Umbilical cord (tissue), 1 donor: ENCODE measurements at regions not wholly inside any gene's neighbourhood (a gene's known extent, or its start where the extent isn't known, plus 50 kb on each side); places are given as distances from the start of the nearest gene placed in this dataset.
"Not testable (repeated sequence)": the region's sequence is repeated elsewhere in the genome, so short reads cannot be mapped to it uniquely, and the experiment has no call there.

ENCODE experiments used
- DNase-seq: peaks from one replicate; pipeline ENCODE4 v3.0.0-alpha.2; 2015; ENCODE audit warnings: low spot score

- no peak for DNase-seq
Observed at GRCh38 chr14:106694638-106695393, 1168.4 kb downstream of the TMEM121 start.

- not testable (repeated sequence) for DNase-seq
Observed at GRCh38 chr14:106698620-106699267, 1172.4 kb downstream of the TMEM121 start.

GRCh38 chr14:106703651-106704050, 1177.3 kb downstream of the TMEM121 start:
- DNase-seq, result not testable (repeated sequence)

- DNase-seq, result not testable (repeated sequence)
Observed at GRCh38 chr14:106706488-106706887, 1180.1 kb downstream of the TMEM121 start.

GRCh38 chr14:106710187-106710586, 1183.8 kb downstream of the TMEM121 start:
- DNase-seq, result not testable (repeated sequence)

GRCh38 chr14:106712513-106712912, 1186.1 kb downstream of the TMEM121 start:
- DNase-seq, result not testable (repeated sequence)

- not testable (repeated sequence) for DNase-seq
Observed at GRCh38 chr14:106714446-106715428, 1188.4 kb downstream of the TMEM121 start.

GRCh38 chr14:106717544-106717943, 1191.2 kb downstream of the TMEM121 start:
- not testable (repeated sequence) for DNase-seq

- not testable (repeated sequence) for DNase-seq
Observed at GRCh38 chr14:106719880-106720279, 1193.5 kb downstream of the TMEM121 start.

- DNase-seq, result not testable (repeated sequence)
Observed at GRCh38 chr14:106721926-106722325, 1195.5 kb downstream of the TMEM121 start.

GRCh38 chr14:106722813-106723687, 1196.7 kb downstream of the TMEM121 start:
- DNase-seq, result not testable (repeated sequence)

GRCh38 chr14:106727962-106728361, 1201.6 kb downstream of the TMEM121 start:
- not testable (repeated sequence) for DNase-seq

GRCh38 chr14:106728611-106729010, 1202.2 kb downstream of the TMEM121 start:
- DNase-seq, result no peak

- no peak for DNase-seq
Observed at GRCh38 chr14:106729551-106729950, 1203.2 kb downstream of the TMEM121 start.

- no peak for DNase-seq
Observed at GRCh38 chr14:106733771-106734170, 1207.4 kb downstream of the TMEM121 start.

GRCh38 chr14:106737021-106737420, 1210.6 kb downstream of the TMEM121 start:
- no peak for DNase-seq

- no peak for DNase-seq
Observed at GRCh38 chr14:106738075-106738474, 1211.7 kb downstream of the TMEM121 start.

GRCh38 chr14:106738598-106739258, 1212.3 kb downstream of the TMEM121 start:
- DNase-seq, result not testable (repeated sequence)

- not testable (repeated sequence) for DNase-seq
Observed at GRCh38 chr14:106741086-106741827, 1214.9 kb downstream of the TMEM121 start.
